ENCODE measurements at regions not wholly inside any gene's neighbourhood (a gene's known extent, or its start where the extent isn't known, plus 50 kb on each side); places are given as distances from the start of the nearest gene placed in this dataset.

DNA sequence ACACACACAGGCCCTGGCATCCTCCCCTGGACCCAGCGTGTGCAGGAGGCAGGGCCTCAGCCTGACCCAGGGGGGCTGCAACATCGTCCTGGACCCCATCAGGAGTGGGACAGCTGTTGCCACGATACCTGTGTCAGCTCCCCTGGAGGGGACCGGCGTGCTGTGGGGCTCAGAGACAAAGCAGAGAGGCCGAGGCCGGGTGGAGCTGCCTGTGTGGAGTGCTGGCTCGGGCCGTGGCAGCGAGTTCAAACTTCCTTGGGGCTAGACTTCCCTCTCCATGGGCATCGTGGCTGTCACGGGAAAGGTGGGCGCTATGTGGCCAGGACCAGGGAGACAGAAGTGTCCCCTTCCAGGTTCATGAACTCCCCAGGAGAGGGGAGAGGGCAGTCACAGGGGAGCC, 155.0 kb upstream of the SFSWAP start:
- Histone ChIP-seq H3K4me1 (ENCODE audit: insufficient read depth, low read length) (no peaks in the 10 kb centered on the region), H4K20me1 (ENCODE audit: insufficient read depth, low read length) (no peaks in the 10 kb centered on the region), H3K4me2 (ENCODE audit: insufficient read depth, low read length) (no peak overlapping the region), H2AFZ (ENCODE audit: low read length) (no peak overlapping the region), H3K27me3 (ENCODE audit: insufficient read depth, low read length) (no peaks in the 10 kb centered on the region), H3K79me2 (ENCODE audit: insufficient read depth, low read length) (no peaks in the 10 kb centered on the region), H3K27ac (ENCODE audit: low read depth, low read length) (no peak overlapping the region), H3K36me3 (ENCODE audit: insufficient read depth, low read length) (no peaks in the 10 kb centered on the region), H3K9me3 (ENCODE audit: low read depth, low read length) (no peaks in the 10 kb centered on the region), H3K4me3 (ENCODE audit: insufficient read depth, low read length) (no peak overlapping the region)
- DNase-seq (ENCODE audit: insufficient read length, low spot score, missing footprints), result no peak
- TF ChIP-seq, protein P1, sequence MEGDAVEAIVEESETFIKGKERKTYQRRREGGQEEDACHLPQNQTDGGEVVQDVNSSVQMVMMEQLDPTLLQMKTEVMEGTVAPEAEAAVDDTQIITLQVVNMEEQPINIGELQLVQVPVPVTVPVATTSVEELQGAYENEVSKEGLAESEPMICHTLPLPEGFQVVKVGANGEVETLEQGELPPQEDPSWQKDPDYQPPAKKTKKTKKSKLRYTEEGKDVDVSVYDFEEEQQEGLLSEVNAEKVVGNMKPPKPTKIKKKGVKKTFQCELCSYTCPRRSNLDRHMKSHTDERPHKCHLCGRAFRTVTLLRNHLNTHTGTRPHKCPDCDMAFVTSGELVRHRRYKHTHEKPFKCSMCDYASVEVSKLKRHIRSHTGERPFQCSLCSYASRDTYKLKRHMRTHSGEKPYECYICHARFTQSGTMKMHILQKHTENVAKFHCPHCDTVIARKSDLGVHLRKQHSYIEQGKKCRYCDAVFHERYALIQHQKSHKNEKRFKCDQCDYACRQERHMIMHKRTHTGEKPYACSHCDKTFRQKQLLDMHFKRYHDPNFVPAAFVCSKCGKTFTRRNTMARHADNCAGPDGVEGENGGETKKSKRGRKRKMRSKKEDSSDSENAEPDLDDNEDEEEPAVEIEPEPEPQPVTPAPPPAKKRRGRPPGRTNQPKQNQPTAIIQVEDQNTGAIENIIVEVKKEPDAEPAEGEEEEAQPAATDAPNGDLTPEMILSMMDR (IDR thresholded peaks at IDR 0.05; ENCODE audit: extremely low read depth, low read depth, low read length), result no peak

DNA sequence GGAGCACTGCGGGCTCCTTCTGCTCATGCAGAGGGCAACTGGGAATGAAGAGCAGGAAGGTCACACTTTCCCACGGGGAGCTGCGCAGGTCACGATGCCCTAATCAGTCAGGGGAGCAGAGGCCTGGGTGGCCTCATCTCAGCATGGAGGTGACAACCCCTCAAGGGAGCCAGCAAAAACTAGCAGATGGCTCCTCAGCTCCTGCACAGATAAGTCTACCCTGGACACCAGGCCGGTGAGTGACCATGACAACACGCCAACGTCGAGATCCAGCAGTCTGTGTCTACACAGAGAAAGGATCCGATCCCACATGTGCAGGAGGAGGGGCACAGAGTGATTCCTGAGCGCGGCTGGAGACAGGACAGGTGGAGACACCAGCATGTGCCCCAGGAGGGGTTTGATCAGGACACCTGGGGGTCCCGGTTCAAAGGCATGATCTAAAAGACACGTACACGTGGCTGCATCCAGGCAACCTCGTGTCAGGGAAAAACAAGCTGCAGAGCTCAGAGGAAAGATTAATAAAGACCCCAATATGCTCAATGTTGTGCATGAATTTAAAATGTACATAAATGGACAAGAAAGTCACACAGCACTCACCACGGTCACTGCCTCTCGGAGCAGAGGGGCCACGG, 153.7 kb upstream of the SFSWAP start:
- no peaks in the 10 kb centered on the region for H3K9me3 ChIP-seq (ENCODE audit: low read depth, low read length)
- H2AFZ ChIP-seq (ENCODE audit: low read length), result no peak overlapping the region
- no peaks in the 10 kb centered on the region for H3K4me1 ChIP-seq (ENCODE audit: insufficient read depth, low read length)
- no peaks in the 10 kb centered on the region for H3K27me3 ChIP-seq (ENCODE audit: insufficient read depth, low read length)
- no peaks in the 10 kb centered on the region for H4K20me1 ChIP-seq (ENCODE audit: insufficient read depth, low read length)
- H3K4me2 ChIP-seq (ENCODE audit: insufficient read depth, low read length), result no peak overlapping the region
- TF ChIP-seq, protein P1 (IDR thresholded peaks at IDR 0.05; ENCODE audit: extremely low read depth, low read depth, low read length), result no peak
- H3K4me3 ChIP-seq (ENCODE audit: insufficient read depth, low read length), result no peak overlapping the region
- H3K36me3 ChIP-seq (ENCODE audit: insufficient read depth, low read length), result no peaks in the 10 kb centered on the region
- DNase-seq (ENCODE audit: insufficient read length, low spot score, missing footprints), result no peak
- H3K79me2 ChIP-seq (ENCODE audit: insufficient read depth, low read length), result no peaks in the 10 kb centered on the region
- H3K27ac ChIP-seq (ENCODE audit: low read depth, low read length), result no peak overlapping the region

DNA sequence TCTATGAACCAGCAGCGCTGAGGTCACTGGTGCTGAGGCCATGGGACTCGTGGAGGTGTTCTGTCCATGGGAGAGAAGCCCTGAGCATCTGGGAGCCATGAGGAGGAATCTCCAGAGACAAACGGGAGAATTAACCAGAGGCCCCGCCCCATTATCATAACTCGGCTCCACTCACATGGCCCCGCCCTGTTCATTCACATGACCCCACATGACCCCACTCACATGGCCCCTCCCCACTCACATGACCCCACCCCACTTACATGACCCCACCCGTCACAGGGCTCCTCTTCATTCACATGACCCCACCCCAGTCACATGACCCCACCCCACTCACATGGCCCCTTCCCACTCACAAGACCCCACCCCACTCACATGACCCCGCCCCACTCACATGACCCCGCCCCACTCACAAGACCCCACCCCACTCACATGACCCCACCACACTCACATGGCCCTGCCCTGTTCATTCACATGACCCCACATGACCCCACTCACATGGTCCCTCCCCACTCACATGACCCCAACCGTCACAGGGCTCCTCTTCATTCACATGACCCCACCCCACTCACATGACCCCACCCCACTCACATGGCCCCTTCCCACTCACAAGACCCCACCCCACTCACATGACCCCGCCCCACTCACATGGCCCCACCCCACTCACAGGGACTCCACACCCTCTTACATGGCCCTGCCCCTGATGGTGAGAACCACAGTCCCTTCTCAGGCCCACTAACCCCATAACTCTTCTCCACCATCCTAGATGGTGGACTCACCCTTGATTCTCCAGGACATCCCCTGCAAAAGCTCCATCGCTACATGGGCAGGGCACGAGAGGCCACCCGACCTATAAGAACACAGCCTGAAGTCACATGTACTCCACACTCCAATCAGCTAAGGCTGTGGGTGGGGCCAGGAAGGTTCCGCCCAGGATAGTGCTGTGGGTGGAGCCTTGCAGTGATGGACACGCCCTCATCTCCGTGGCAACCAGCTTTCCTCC, 151.1 kb upstream of the SFSWAP start:
- DNase-seq (ENCODE audit: insufficient read length, low spot score, missing footprints), result no peak
- TF ChIP-seq, protein P1 (IDR thresholded peaks at IDR 0.05; ENCODE audit: extremely low read depth, low read depth, low read length), result no peak

DNA sequence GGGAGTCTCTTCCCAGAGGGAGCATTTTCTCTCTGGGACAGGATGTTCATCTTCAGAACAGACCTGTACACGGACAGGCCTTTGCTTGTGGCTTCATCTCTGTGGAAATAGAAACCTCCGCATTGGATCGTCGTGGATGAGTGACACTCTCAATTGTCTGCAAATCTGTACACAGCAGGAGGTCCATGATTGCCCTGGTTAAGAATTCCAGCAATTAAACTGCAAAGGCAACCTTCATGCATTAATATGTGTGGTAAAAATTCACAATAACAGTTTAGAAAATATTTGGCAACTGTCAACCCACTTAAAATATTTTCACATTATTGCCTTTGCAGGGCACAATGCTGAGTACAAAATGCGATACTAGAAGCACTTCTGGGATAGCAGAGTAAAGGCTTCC, 149.8 kb upstream of the SFSWAP start:
- no peaks in the 10 kb centered on the region for H3K9me3 ChIP-seq (ENCODE audit: low read depth, low read length)
- no peak overlapping the region for H3K4me3 ChIP-seq (ENCODE audit: insufficient read depth, low read length)
- no peaks in the 10 kb centered on the region for H4K20me1 ChIP-seq (ENCODE audit: insufficient read depth, low read length)
- no peak overlapping the region for H3K4me2 ChIP-seq (ENCODE audit: insufficient read depth, low read length)
- no peaks in the 10 kb centered on the region for H3K79me2 ChIP-seq (ENCODE audit: insufficient read depth, low read length)
- H3K4me1 ChIP-seq (ENCODE audit: insufficient read depth, low read length), result no peaks in the 10 kb centered on the region
- no peaks in the 10 kb centered on the region for H3K36me3 ChIP-seq (ENCODE audit: insufficient read depth, low read length)
- no peak overlapping the region for H2AFZ ChIP-seq (ENCODE audit: low read length)
- no peaks in the 10 kb centered on the region for H3K27me3 ChIP-seq (ENCODE audit: insufficient read depth, low read length)
- TF ChIP-seq, protein P1 (IDR thresholded peaks at IDR 0.05; ENCODE audit: extremely low read depth, low read depth, low read length), result no peak
- no peak overlapping the region for H3K27ac ChIP-seq (ENCODE audit: low read depth, low read length)
- no peak for DNase-seq (ENCODE audit: insufficient read length, low spot score, missing footprints)

More for the DNA sequence above, 151.1 kb upstream of the SFSWAP start:
- no peaks in the 10 kb centered on the region for H3K9me3 ChIP-seq (ENCODE audit: low read depth, low read length)
- no peaks in the 10 kb centered on the region for H4K20me1 ChIP-seq (ENCODE audit: insufficient read depth, low read length)
- no peaks in the 10 kb centered on the region for H3K79me2 ChIP-seq (ENCODE audit: insufficient read depth, low read length)
- H3K4me3 ChIP-seq (ENCODE audit: insufficient read depth, low read length), result no peak overlapping the region
- H3K36me3 ChIP-seq (ENCODE audit: insufficient read depth, low read length), result no peaks in the 10 kb centered on the region
- H3K27me3 ChIP-seq (ENCODE audit: insufficient read depth, low read length), result no peaks in the 10 kb centered on the region
- H3K4me2 ChIP-seq (ENCODE audit: insufficient read depth, low read length), result no peak overlapping the region
- H2AFZ ChIP-seq (ENCODE audit: low read length), result no peak overlapping the region
- no peak overlapping the region for H3K27ac ChIP-seq (ENCODE audit: low read depth, low read length)
- H3K4me1 ChIP-seq (ENCODE audit: insufficient read depth, low read length), result no peaks in the 10 kb centered on the region

Measured in osteoblast (primary cell).